DND-41 (cell line): ENCODE measurements at regions not wholly inside any gene's neighbourhood (a gene's known extent, or its start where the extent isn't known, plus 50 kb on each side); places are given as distances from the start of the nearest gene placed in this dataset.

ENCODE experiments used
- ATAC-seq: fragments of 200-7000 bp; cut with Tn5 transposase; 3 replicates; pipeline ENCODE4 v1.9.1; 2021; ENCODE audit warnings: low read depth; ENCODE audit not compliant: insufficient read depth
- DNase-seq: peaks from one replicate; pipeline ENCODE4 v3.0.0-alpha.2; 2020
- H2AFZ ChIP-seq: 2 replicates; pipeline ENCODE4 v1.6.0; 2012; ENCODE audit warnings: low read depth, low read length
- H3K27ac ChIP-seq: 2 replicates; pipeline ENCODE4 v1.5.1; 2012; ENCODE audit warnings: low read length, inconsistent platforms
- H3K27me3 ChIP-seq: fragments of 200-600 bp; sonication (generic); 2 replicates; pipeline ENCODE4 v1.6.0; 2012; ENCODE audit warnings: low read length, mild to moderate bottlenecking, inconsistent platforms; ENCODE audit not compliant: insufficient read depth, poor library complexity
- H3K36me3 ChIP-seq: 2 replicates; pipeline ENCODE4 v1.5.1; 2012; ENCODE audit warnings: low read length, inconsistent platforms; ENCODE audit not compliant: insufficient read depth
- H3K4me1 ChIP-seq: 2 replicates; pipeline ENCODE4 v1.5.1; 2012; ENCODE audit warnings: mild to moderate bottlenecking, low read length; ENCODE audit not compliant: insufficient read depth
- H3K4me2 ChIP-seq: 2 replicates; pipeline ENCODE4 v1.6.0; 2012; ENCODE audit warnings: mild to moderate bottlenecking, moderate library complexity, low read length, inconsistent platforms; ENCODE audit not compliant: insufficient read depth
- H3K4me3 ChIP-seq, 2 experiments: fragments of 200-600 bp in 1 of 2; shearing (Covaris generic) in 1 of 2; 2 replicates each; pipeline ENCODE4 v1.5.1; 2012 to 2016; ENCODE audit warnings: inconsistent platforms in 2 of 2, low read length in 2 of 2, mild to moderate bottlenecking in 2 of 2, low read depth in 1 of 2, moderate library complexity in 1 of 2
- H3K79me2 ChIP-seq: 2 replicates; pipeline ENCODE4 v1.6.0; 2012; ENCODE audit warnings: low read length, inconsistent platforms; ENCODE audit not compliant: insufficient read depth
- H3K9ac ChIP-seq: 2 replicates; pipeline ENCODE4 v1.6.0; 2012; ENCODE audit warnings: low read depth, mild to moderate bottlenecking, inconsistent platforms, low read length, moderate library complexity
- H3K9me3 ChIP-seq: 2 replicates; pipeline ENCODE4 v1.5.1; 2012; ENCODE audit warnings: low read length, moderate library complexity, mild to moderate bottlenecking, inconsistent platforms; ENCODE audit not compliant: insufficient read depth, severe bottlenecking
- H4K20me1 ChIP-seq: 2 replicates; pipeline ENCODE4 v1.6.0; 2012; ENCODE audit warnings: low read length; ENCODE audit not compliant: insufficient read depth
- CTCF ChIP-seq: IDR thresholded peaks from 2 replicates; pipeline ENCODE4 v1.5.1; 2012; ENCODE audit warnings: borderline replicate concordance, low read length, moderate library complexity, mild to moderate bottlenecking; ENCODE audit not compliant: poor library complexity, severe bottlenecking; ENCODE audit errors: extremely low read depth
- EZH2 ChIP-seq: IDR thresholded peaks from 3 replicates; pipeline ENCODE4 v1.6.1; 2012; ENCODE audit warnings: borderline replicate concordance, low read depth, mild to moderate bottlenecking, moderate library complexity, low read length, inconsistent platforms; ENCODE audit not compliant: severe bottlenecking

- H3K4me3 ChIP-seq: no peak overlapping the region
- H3K9me3 ChIP-seq: no peaks in the 10 kb centered on the region
- H3K4me1 ChIP-seq: peaks cover 7% of the 10 kb centered on the region; the same call in 1 of the 2 replicates
- ATAC-seq (no peak), DNase-seq (no peak)
- H3K36me3 ChIP-seq: no peaks in the 10 kb centered on the region
- no peak overlapping the region for H3K9ac ChIP-seq
- TF ChIP-seq EZH2 (no peak), CTCF (no peak)
- H3K27me3 ChIP-seq: no peaks in the 10 kb centered on the region
- no peaks in the 10 kb centered on the region for H3K79me2 ChIP-seq
- no peak overlapping the region for H3K4me2 ChIP-seq
- no peak overlapping the region for H3K27ac ChIP-seq
- H4K20me1 ChIP-seq: no peaks in the 10 kb centered on the region
- no peak overlapping the region for H2AFZ ChIP-seq
Observed at GRCh38 chr1:232287676-232288569, 342.0 kb downstream of the SIPA1L2 start.

GRCh38 chr1:232285138-232285537, 344.8 kb downstream of the SIPA1L2 start:
- Histone ChIP-seq H3K79me2 (no peaks in the 10 kb centered on the region), H3K27me3 (no peaks in the 10 kb centered on the region), H3K9me3 (no peaks in the 10 kb centered on the region), H3K36me3 (no peaks in the 10 kb centered on the region), H3K4me2 (no peak overlapping the region), H3K9ac (no peak overlapping the region), H3K4me3 (no peak overlapping the region), H2AFZ (no peak overlapping the region), H3K4me1 (no peaks in the 10 kb centered on the region), H4K20me1 (no peaks in the 10 kb centered on the region), H3K27ac (no peak overlapping the region)
- no peak for DNase-seq
- TF ChIP-seq EZH2 (no peak), CTCF (no peak)
- no peak for ATAC-seq

- TF ChIP-seq CTCF (no peak), EZH2 (no peak)
- ATAC-seq (no peak), DNase-seq (no peak)
Observed at GRCh38 chr1:232283864-232284263, 346.1 kb downstream of the SIPA1L2 start.

More at GRCh38 chr1:232283864-232284263, 346.1 kb downstream of the SIPA1L2 start:
- H3K27me3 ChIP-seq: no peaks in the 10 kb centered on the region
- H3K4me1 ChIP-seq: no peaks in the 10 kb centered on the region
- H3K27ac ChIP-seq: no peak overlapping the region
- no peaks in the 10 kb centered on the region for H3K9me3 ChIP-seq
- H4K20me1 ChIP-seq: no peaks in the 10 kb centered on the region
- no peak overlapping the region for H3K4me3 ChIP-seq
- no peaks in the 10 kb centered on the region for H3K36me3 ChIP-seq
- H2AFZ ChIP-seq: no peak overlapping the region
- no peak overlapping the region for H3K9ac ChIP-seq
- no peaks in the 10 kb centered on the region for H3K79me2 ChIP-seq
- no peak overlapping the region for H3K4me2 ChIP-seq
